ENCODE measurements at regions not wholly inside any gene's neighbourhood (a gene's known extent, or its start where the extent isn't known, plus 50 kb on each side); places are given as distances from the start of the nearest gene placed in this dataset.

DNA sequence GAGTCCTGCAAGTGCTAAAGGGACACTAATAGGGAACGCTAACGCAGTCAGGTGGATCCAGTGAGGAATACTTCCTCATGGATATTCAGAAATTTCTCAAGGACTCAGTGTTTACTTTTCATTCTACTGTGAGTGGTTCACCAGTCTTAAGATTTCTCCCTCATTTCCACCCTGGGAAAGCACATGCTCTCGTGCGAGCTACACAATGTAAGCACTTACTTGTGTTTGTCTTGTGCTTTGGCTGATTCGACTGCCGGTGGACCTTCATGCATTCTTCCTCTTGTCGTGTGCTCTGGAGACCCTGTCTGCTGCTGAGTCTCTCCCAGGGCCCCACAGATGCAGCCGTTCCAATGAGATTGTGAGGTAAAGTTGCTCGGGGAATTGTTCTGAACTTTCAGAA is 180.1 kb downstream of the NUFIP1 start:
- Histone ChIP-seq H3K4me3 (ENCODE audit: low read length) (no peak overlapping the region), H3F3A (ENCODE audit: low read length, unreplicated experiment) (no peaks in the 10 kb centered on the region), H3K36me3 (ENCODE audit: low read depth, low read length) (no peaks in the 10 kb centered on the region), H3K79me2 (ENCODE audit: low read length) (no peaks in the 10 kb centered on the region), H3K27ac (ENCODE audit: low read length) (no peak overlapping the region), H3K9me2 (replicated peaks; ENCODE audit: low read length) (no peaks in the 10 kb centered on the region), H4K20me1 (ENCODE audit: low read length) (no peaks in the 10 kb centered on the region), H3K9ac (ENCODE audit: low read length) (no peak overlapping the region), H3K4me1 (ENCODE audit: insufficient read depth, low read length) (peaks cover 16% of the 10 kb centered on the region), H3K27me3 (ENCODE audit: low read length) (no peaks in the 10 kb centered on the region), H3K9me3 (ENCODE audit: low read length) (no peaks in the 10 kb centered on the region), H3K4me2 (ENCODE audit: low read length) (no peak overlapping the region), H2AFZ (ENCODE audit: low read length) (no peak overlapping the region)
- TF ChIP-seq, protein P1, sequence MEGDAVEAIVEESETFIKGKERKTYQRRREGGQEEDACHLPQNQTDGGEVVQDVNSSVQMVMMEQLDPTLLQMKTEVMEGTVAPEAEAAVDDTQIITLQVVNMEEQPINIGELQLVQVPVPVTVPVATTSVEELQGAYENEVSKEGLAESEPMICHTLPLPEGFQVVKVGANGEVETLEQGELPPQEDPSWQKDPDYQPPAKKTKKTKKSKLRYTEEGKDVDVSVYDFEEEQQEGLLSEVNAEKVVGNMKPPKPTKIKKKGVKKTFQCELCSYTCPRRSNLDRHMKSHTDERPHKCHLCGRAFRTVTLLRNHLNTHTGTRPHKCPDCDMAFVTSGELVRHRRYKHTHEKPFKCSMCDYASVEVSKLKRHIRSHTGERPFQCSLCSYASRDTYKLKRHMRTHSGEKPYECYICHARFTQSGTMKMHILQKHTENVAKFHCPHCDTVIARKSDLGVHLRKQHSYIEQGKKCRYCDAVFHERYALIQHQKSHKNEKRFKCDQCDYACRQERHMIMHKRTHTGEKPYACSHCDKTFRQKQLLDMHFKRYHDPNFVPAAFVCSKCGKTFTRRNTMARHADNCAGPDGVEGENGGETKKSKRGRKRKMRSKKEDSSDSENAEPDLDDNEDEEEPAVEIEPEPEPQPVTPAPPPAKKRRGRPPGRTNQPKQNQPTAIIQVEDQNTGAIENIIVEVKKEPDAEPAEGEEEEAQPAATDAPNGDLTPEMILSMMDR (conservative IDR thresholded peaks at IDR 0.05; ENCODE audit: low read depth, low read length): no peak
- TF ChIP-seq EZH2phosphoT487 (IDR thresholded peaks at IDR 0.05; ENCODE audit: borderline replicate concordance, low read length): no peak
- TF ChIP-seq EZH2 (IDR thresholded peaks at IDR 0.05; ENCODE audit: low read length, unreplicated experiment): no peak
- POLR2A ChIA-PET (ENCODE audit: unreplicated experiment): no interaction called here
- intact Hi-C loops (cut with micrococcal nuclease): no loop called here
- ATAC-seq (no peak), DNase-seq (no peak)
- BruUV-seq (replicated peaks): no TSS peak
- CTCF ChIA-PET: no interaction called here

DNA sequence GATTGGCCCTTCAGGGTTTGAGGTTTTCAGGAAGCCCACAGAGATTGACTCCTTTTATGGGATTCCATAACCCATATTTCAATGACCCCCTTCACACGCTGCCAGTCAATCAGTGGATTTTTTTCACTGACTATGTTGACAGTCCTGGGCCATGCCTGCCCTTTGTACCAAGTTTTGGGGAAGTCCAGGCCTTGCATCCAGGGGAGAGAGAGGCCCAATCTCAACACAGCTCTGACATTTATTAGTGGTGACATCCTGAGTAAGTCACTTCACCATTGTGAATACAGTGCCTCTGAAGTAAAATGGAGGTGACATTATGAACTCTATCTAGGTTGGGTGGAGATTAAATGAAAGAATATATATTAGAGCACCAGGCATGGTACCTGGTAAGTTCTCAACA is 181.1 kb downstream of the NUFIP1 start:
- no TSS peak for BruUV-seq (replicated peaks)
- H3K9ac ChIP-seq (ENCODE audit: low read length): no peak overlapping the region

DNA sequence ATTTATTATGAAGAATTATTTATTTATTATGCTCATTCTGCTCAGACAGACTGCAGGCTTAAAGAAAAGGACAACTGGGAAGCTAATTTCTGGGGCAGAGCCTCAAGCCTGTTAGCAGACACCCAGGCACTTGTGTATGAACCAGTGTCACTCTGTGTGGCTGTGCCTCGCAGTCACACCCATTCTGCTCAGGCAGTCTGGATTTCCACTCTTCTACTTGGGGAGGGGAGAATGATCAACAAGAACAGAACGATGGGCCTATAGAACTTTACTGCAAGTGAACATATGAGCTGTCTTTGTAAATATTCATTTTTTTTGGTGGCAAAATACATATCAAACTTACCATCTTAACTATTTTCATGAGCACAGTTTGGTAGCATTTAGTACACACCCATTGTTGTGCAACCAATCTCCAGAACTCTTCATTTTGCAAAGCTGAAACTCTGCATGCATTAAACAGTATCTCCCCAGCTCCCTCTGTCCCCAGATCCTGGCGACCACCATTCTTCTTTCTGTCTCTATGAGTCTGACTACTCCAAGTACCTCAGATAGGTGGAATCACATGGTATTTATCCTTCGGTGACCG is 181.7 kb downstream of the NUFIP1 start:
- H3K4me2 ChIP-seq (ENCODE audit: low read length): no peak overlapping the region
- H3K9me3 ChIP-seq (ENCODE audit: low read length): no peaks in the 10 kb centered on the region
- no peak for DNase-seq
- peaks cover 16% of the 10 kb centered on the region for H3K4me1 ChIP-seq (ENCODE audit: insufficient read depth, low read length)
- no peaks in the 10 kb centered on the region for H3K9me2 ChIP-seq (replicated peaks; ENCODE audit: low read length)
- no peak overlapping the region for H3K27ac ChIP-seq (ENCODE audit: low read length)
- no peaks in the 10 kb centered on the region for H3K79me2 ChIP-seq (ENCODE audit: low read length)
- H3F3A ChIP-seq (ENCODE audit: low read length, unreplicated experiment): no peaks in the 10 kb centered on the region
- no peak for ATAC-seq
- POLR2A ChIA-PET (ENCODE audit: unreplicated experiment): no interaction called here
- H3K4me3 ChIP-seq (ENCODE audit: low read length): no peak overlapping the region
- TF ChIP-seq EZH2 (IDR thresholded peaks at IDR 0.05; ENCODE audit: low read length, unreplicated experiment): no peak
- TF ChIP-seq, protein P1 (conservative IDR thresholded peaks at IDR 0.05; ENCODE audit: low read depth, low read length): no peak
- no peak for TF ChIP-seq EZH2phosphoT487 (IDR thresholded peaks at IDR 0.05; ENCODE audit: borderline replicate concordance, low read length)
- CTCF ChIA-PET: no interaction called here
- no peaks in the 10 kb centered on the region for H4K20me1 ChIP-seq (ENCODE audit: low read length)
- H3K36me3 ChIP-seq (ENCODE audit: low read depth, low read length): no peaks in the 10 kb centered on the region
- no peak overlapping the region for H3K9ac ChIP-seq (ENCODE audit: low read length)
- no peaks in the 10 kb centered on the region for H3K27me3 ChIP-seq (ENCODE audit: low read length)
- no TSS peak for BruUV-seq (replicated peaks)
- no peak overlapping the region for H2AFZ ChIP-seq (ENCODE audit: low read length)
- intact Hi-C loops (cut with micrococcal nuclease): no loop called here

More for the DNA sequence above, 181.1 kb downstream of the NUFIP1 start:
- Histone ChIP-seq H3K4me2 (ENCODE audit: low read length) (no peak overlapping the region), H3K27ac (ENCODE audit: low read length) (no peak overlapping the region), H3K79me2 (ENCODE audit: low read length) (no peaks in the 10 kb centered on the region), H3K9me2 (replicated peaks; ENCODE audit: low read length) (no peaks in the 10 kb centered on the region), H3K4me3 (ENCODE audit: low read length) (no peak overlapping the region), H3K4me1 (ENCODE audit: insufficient read depth, low read length) (peaks cover 11% of the 10 kb centered on the region), H3F3A (ENCODE audit: low read length, unreplicated experiment) (no peaks in the 10 kb centered on the region), H3K36me3 (ENCODE audit: low read depth, low read length) (no peaks in the 10 kb centered on the region), H4K20me1 (ENCODE audit: low read length) (no peaks in the 10 kb centered on the region), H2AFZ (ENCODE audit: low read length) (no peak overlapping the region), H3K9me3 (ENCODE audit: low read length) (no peaks in the 10 kb centered on the region), H3K27me3 (ENCODE audit: low read length) (no peaks in the 10 kb centered on the region)
- POLR2A ChIA-PET (ENCODE audit: unreplicated experiment): no interaction called here
- intact Hi-C loops (cut with micrococcal nuclease): no loop called here
- no peak for TF ChIP-seq EZH2phosphoT487 (IDR thresholded peaks at IDR 0.05; ENCODE audit: borderline replicate concordance, low read length)
- TF ChIP-seq EZH2 (IDR thresholded peaks at IDR 0.05; ENCODE audit: low read length, unreplicated experiment): no peak
- TF ChIP-seq, protein P1 (conservative IDR thresholded peaks at IDR 0.05; ENCODE audit: low read depth, low read length): no peak
- no peak for ATAC-seq
- DNase-seq: no peak
- CTCF ChIA-PET: no interaction called here

Data from PC-3 (cell line).